Osteoblast (primary cell): ENCODE measurements at regions not wholly inside any gene's neighbourhood (a gene's known extent, or its start where the extent isn't known, plus 50 kb on each side); places are given as distances from the start of the nearest gene placed in this dataset.

Experiments used
- DNase-seq: peaks from one replicate; pipeline ENCODE4 v3.0.0; 2011; ENCODE audit warnings: low spot score, mixed read lengths; ENCODE audit not compliant: insufficient read length; ENCODE audit errors: missing footprints
- H2AFZ ChIP-seq: 2 replicates; pipeline ENCODE4 v1.6.0; 2011; ENCODE audit warnings: mild to moderate bottlenecking, low read length
- H3K27ac ChIP-seq: 2 replicates; pipeline ENCODE4 v1.5.1; 2011; ENCODE audit warnings: mild to moderate bottlenecking, low read depth, low read length, moderate library complexity
- H3K27me3 ChIP-seq: 2 replicates; pipeline ENCODE4 v1.6.0; 2012; ENCODE audit warnings: mild to moderate bottlenecking, control low read depth, inconsistent platforms, low read length, moderate library complexity; ENCODE audit not compliant: insufficient read depth
- H3K36me3 ChIP-seq: 2 replicates; pipeline ENCODE4 v1.5.1; 2011; ENCODE audit warnings: mild to moderate bottlenecking, low read length, control low read depth, moderate library complexity; ENCODE audit not compliant: insufficient read depth
- H3K4me1 ChIP-seq: 2 replicates; pipeline ENCODE4 v1.5.1; 2011; ENCODE audit warnings: mild to moderate bottlenecking, low read length, control low read depth, moderate library complexity; ENCODE audit not compliant: insufficient read depth
- H3K4me2 ChIP-seq: 2 replicates; pipeline ENCODE4 v1.6.0; 2011; ENCODE audit warnings: mild to moderate bottlenecking, low read length; ENCODE audit not compliant: insufficient read depth
- H3K4me3 ChIP-seq: fragments of 200-600 bp; sonication (generic); 3 replicates; pipeline ENCODE4 v1.5.1; 2012; ENCODE audit warnings: mild to moderate bottlenecking, low read length, inconsistent platforms; ENCODE audit not compliant: insufficient read depth
- H3K79me2 ChIP-seq: 2 replicates; pipeline ENCODE4 v1.6.0; 2012; ENCODE audit warnings: mild to moderate bottlenecking, low read length, control low read depth, inconsistent platforms; ENCODE audit not compliant: insufficient read depth
- H3K9me3 ChIP-seq: 2 replicates; pipeline ENCODE4 v1.5.1; 2011; ENCODE audit warnings: low read depth, low read length, control low read depth
- H4K20me1 ChIP-seq: 2 replicates; pipeline ENCODE4 v1.6.0; 2012; ENCODE audit warnings: mild to moderate bottlenecking, low read length, control low read depth; ENCODE audit not compliant: insufficient read depth
- TF ChIP-seq, protein P1 (sequence below): IDR thresholded peaks from 2 replicates; pipeline ENCODE4 v1.5.1; 2011; ENCODE audit warnings: mild to moderate bottlenecking, low read depth, low read length, moderate library complexity; ENCODE audit errors: extremely low read depth

DNA sequence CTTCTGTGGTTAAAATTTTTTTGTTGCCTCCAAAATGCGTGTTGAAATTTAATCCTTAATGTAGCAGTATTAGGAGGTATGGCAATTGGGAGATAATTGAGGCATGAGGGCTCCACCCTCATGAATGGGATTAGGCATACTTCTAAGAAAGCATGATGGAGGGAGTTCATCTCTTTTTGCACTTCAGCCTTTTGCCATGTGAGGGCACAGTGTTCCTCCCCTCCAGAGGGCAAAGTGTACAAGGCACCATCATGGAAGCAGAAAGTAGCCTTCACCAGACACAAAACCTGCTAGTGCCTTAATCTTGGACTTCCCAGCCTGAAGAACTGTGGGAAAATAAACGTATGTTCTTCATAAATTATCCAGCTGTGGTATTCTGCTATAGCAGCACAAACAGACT lies 429.5 kb downstream of the ZIC1 start:
- no peak overlapping the region for H2AFZ ChIP-seq
- DNase-seq, result no peak
- H3K79me2 ChIP-seq, result no peaks in the 10 kb centered on the region
- no peaks in the 10 kb centered on the region for H3K36me3 ChIP-seq
- no peak overlapping the region for H3K4me3 ChIP-seq
- TF ChIP-seq, protein P1, sequence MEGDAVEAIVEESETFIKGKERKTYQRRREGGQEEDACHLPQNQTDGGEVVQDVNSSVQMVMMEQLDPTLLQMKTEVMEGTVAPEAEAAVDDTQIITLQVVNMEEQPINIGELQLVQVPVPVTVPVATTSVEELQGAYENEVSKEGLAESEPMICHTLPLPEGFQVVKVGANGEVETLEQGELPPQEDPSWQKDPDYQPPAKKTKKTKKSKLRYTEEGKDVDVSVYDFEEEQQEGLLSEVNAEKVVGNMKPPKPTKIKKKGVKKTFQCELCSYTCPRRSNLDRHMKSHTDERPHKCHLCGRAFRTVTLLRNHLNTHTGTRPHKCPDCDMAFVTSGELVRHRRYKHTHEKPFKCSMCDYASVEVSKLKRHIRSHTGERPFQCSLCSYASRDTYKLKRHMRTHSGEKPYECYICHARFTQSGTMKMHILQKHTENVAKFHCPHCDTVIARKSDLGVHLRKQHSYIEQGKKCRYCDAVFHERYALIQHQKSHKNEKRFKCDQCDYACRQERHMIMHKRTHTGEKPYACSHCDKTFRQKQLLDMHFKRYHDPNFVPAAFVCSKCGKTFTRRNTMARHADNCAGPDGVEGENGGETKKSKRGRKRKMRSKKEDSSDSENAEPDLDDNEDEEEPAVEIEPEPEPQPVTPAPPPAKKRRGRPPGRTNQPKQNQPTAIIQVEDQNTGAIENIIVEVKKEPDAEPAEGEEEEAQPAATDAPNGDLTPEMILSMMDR, result peak; percentile 38
- H4K20me1 ChIP-seq, result no peaks in the 10 kb centered on the region
- H3K27ac ChIP-seq, result no peak overlapping the region
- H3K4me2 ChIP-seq, result no peak overlapping the region
- no peaks in the 10 kb centered on the region for H3K4me1 ChIP-seq
- H3K9me3 ChIP-seq, result no peaks in the 10 kb centered on the region
- H3K27me3 ChIP-seq, result no peaks in the 10 kb centered on the region

DNA sequence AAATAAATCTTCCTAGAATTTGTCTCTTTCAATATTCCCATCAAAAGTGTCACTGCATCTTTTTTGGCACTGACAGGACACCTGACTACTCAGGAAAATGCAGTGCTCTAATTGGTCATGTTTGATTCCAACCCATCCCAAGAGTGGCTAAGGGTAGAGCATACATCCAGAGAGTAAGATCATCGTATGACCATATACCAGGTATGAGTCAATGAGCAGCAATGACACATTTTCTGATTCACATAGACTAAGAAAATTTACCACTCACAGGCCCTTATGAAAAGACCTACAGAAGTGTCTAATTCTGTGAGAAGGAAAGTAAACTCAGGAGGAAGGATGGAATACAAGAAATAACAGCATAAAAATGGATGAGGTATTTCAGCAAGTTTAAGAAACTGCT lies 434.2 kb downstream of the ZIC1 start:
- Histone ChIP-seq H3K27ac (no peak overlapping the region), H3K79me2 (no peaks in the 10 kb centered on the region), H2AFZ (no peak overlapping the region), H3K9me3 (no peaks in the 10 kb centered on the region), H3K27me3 (no peaks in the 10 kb centered on the region), H3K4me1 (no peaks in the 10 kb centered on the region), H3K36me3 (no peaks in the 10 kb centered on the region), H3K4me2 (no peak overlapping the region), H4K20me1 (no peaks in the 10 kb centered on the region), H3K4me3 (no peak overlapping the region)
- DNase-seq, result no peak
- TF ChIP-seq, protein P1, result no peak

GRCh38 chr3:147846293-147846692 lies 437.1 kb downstream of the ZIC1 start:
- H3K79me2 ChIP-seq, result no peaks in the 10 kb centered on the region
- no peaks in the 10 kb centered on the region for H3K36me3 ChIP-seq
- no peak overlapping the region for H2AFZ ChIP-seq
- no peaks in the 10 kb centered on the region for H3K9me3 ChIP-seq
- H3K27ac ChIP-seq, result no peak overlapping the region
- H3K4me1 ChIP-seq, result no peaks in the 10 kb centered on the region
- H4K20me1 ChIP-seq, result no peaks in the 10 kb centered on the region
- H3K4me2 ChIP-seq, result no peak overlapping the region
- no peak overlapping the region for H3K4me3 ChIP-seq
- TF ChIP-seq, protein P1, result no peak
- no peaks in the 10 kb centered on the region for H3K27me3 ChIP-seq
- no peak for DNase-seq

GRCh38 chr3:147846854-147847478 lies 437.8 kb downstream of the ZIC1 start:
- H4K20me1 ChIP-seq, result no peaks in the 10 kb centered on the region
- no peaks in the 10 kb centered on the region for H3K9me3 ChIP-seq
- H3K27ac ChIP-seq, result no peak overlapping the region
- DNase-seq, result no peak
- no peaks in the 10 kb centered on the region for H3K79me2 ChIP-seq
- TF ChIP-seq, protein P1, result no peak
- H3K4me2 ChIP-seq, result no peak overlapping the region
- H2AFZ ChIP-seq, result no peak overlapping the region
- no peaks in the 10 kb centered on the region for H3K36me3 ChIP-seq
- no peaks in the 10 kb centered on the region for H3K4me1 ChIP-seq
- H3K4me3 ChIP-seq, result no peak overlapping the region
- H3K27me3 ChIP-seq, result no peaks in the 10 kb centered on the region
